ENCODE measurements at regions not wholly inside any gene's neighbourhood (a gene's known extent, or its start where the extent isn't known, plus 50 kb on each side); places are given as distances from the start of the nearest gene placed in this dataset.

- TF ChIP-seq CTCF (conservative IDR thresholded peaks at IDR 0.05 in 1 of 2, IDR thresholded peaks at IDR 0.05 in 1 of 2; ENCODE audit: low read depth in 1 of 2, low read length in 2 of 2) (no peak), EZH2 (IDR thresholded peaks at IDR 0.05; ENCODE audit: low read length, missing control alignments) (no peak)
These were observed 125.8 kb upstream of the TEX13C start for GRCh38 chrX:125193921-125194320.

Data from fibroblast of lung (primary cell).